Islet precursor cell (in vitro differentiated cells): ENCODE measurements at regions not wholly inside any gene's neighbourhood (a gene's known extent, or its start where the extent isn't known, plus 50 kb on each side); places are given as distances from the start of the nearest gene placed in this dataset.

Experiments
- DNase-seq: peaks from one replicate; pipeline ENCODE4 v3.0.0-alpha.2; 2018

DNA sequence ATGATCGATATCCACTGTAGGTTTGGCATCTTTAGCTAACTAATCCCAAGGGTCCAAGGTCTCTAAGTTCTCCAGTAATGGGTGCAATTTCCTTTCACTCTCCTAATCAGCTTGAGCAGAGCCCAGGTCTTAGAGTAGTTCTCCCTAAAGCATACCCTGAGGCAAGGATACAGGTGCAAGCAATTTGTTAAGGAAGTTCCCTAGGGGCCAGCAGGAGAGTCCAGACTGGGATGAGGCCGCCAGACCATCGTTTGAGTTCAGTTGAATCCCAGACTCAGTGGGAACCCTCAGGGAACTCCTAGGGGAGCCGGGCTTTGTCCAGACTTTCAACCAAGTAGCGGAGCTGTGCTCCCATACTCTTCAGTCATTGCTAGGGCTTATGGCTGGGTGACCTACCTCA is 835.4 kb upstream of the CDH2 start:
- no peak for DNase-seq

DNA sequence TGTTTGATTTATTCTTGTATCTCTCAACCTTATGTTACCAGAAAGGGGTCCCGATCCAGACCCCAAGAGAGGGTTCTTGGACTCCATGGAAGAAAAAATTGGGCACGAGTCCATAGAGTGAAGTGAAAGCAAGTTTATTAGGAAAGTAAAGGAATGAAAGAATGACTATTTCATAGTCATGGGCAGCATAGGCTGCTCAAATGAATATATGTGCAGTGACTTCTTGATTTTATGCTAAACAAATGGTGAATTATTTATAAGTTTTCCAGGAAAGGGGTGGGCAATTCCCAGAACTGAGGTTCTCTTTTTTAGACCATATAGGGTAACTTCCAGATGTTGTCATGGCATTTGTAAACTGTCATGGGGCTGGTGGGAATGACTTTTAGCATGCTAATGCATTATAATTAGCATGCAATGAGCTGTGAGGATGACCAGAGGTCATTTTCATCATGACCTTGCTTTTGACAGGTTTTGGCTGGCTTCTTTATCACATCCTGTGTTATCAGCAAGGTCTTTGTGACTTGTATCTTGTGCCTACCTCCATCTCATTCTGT is 832.4 kb upstream of the CDH2 start:
- DNase-seq: no peak

DNA sequence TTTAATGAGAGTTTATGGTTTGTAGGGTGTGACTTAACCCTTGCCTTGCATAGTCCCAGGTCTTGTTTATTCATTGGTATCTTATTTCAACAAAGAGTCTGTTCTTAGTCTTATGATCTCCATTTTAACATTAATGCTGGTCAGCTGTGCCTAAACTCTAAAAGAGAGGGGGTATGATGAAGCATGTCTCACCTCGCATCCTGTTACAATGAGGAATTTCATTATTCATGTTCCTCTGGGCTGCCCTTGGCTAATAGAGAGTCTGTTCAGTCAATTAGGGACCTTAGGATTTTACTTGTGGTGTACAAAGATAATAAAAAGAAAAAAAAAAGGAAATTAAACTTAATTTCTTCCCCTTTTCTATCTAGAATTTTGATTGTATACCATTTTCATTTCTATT is 831.9 kb upstream of the CDH2 start:
- no peak for DNase-seq

DNA sequence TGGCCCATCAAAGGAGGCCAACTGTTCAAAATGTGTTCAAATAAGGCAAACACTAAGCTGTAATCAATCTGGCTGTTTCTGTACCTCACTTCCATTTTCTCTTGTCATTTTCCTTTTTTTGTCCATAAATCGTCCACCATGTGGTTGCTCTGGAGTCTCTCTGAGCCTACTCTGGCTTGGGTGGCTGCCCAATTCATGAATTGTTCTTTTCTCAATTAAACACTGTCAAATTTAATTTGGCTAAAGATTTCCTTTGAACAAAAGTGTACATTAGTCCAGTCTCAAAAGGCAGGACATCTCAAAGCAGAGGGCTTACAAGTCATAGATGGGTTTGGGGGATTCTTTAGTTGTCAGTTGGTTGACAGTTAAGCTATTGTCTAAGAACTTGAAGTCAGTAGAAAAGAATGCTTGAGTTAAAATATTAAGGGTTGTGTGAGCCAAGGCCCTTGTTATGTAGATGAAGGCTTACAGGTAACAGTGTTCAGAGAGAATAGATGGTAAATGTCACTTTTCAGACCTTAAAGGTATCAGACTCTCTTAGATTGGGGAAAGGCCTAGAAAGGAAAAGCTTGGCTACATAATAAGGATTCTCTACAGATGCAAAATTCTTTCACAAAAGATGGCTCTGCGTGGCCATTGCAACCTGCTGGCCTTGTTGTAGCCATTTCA is 831.2 kb upstream of the CDH2 start:
- DNase-seq: no peak

DNA sequence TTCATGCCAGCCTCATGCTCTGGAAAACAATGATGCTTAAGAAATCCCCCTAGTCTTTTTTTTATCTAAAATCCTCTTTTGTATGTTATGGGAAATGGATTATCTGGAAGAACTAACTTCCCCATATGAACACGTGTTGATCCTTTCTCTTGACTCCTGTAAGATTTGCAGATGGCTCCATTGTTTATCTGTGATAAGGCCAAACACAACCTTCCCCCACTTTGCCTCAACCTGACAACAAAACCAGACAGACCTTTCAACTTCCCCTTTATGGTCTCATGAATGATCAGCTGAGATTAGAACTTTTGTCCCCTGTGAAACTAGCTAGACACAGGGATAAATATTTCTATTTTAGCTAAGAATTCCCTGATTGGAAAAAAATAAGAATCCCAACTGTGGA is 828.0 kb upstream of the CDH2 start:
- DNase-seq: no peak

DNA sequence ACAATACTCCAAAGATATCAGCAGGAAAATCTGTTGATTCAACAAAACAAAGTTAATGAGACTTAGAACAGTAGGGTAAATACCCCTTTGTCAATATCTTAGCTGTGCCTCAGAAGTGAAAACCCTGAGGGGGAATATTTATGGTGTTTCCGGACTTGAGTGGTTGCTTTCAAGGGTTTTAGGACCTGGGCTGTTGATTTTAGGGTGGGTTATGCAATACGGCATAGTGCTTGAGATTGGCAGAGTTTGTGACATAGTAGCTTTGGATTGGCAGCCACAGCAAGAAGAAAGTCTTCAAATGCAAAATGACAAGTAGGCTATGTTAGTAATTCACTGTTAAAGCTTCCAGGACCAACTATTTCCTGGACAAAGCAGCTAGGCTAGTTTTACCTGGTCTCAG is 826.3 kb upstream of the CDH2 start:
- DNase-seq: peak; percentile 61

DNA sequence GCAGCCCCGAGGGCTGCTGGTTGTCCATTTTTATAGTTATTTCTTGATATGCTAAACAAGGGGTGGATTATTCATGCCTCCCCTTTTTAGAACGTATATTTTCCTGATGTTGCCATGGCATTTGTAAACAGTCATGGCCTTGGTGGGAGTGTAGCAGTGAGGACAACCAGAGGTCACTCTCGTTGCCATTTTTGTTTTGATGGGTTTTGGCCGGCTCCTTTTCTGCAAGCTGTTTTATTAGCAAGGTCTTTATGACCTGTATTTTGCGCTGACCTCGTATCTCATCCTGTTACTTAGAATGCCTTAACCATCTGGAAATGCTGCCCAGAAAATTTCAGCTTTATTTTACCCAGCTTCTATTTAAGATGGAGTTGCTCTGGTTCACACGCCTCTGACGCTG is 825.8 kb upstream of the CDH2 start:
- no peak for DNase-seq

DNA sequence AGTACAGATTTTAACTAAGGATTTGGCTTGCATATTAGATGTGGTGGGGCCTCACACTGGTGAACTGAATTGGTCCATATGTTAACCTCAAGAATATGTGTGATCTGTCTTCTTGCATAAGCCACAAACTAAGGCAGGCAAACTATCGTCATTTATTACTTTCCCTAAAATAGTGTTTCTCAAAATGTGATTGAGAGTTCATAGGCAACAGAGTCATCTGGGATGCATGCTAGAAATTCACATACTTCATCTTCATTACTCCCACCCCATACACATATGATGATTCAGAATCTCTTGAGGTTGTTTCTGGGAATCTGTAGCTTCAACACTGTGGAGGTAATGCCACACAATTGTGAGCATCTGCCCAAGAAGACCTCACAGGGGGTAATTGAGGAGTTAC is 822.8 kb upstream of the CDH2 start:
- DNase-seq: no peak

DNA sequence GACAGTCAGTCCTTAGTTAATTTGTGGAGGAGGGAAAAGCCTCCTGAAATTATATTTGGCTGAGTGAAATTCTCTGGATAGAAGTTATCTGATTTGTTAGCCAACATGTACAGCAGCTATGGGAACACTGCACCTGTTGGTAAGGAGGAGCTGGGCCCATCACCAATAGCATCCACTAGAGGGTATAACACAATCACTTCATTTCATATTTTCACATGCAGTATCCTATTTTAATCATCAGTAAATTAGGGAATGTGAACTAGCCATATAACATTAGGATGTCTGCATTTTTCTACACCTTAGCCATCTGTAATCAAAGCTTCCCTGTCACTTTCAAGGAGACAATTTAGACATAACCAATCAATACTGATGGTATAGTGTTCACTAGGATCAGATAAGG is 818.4 kb upstream of the CDH2 start:
- no peak for DNase-seq

DNA sequence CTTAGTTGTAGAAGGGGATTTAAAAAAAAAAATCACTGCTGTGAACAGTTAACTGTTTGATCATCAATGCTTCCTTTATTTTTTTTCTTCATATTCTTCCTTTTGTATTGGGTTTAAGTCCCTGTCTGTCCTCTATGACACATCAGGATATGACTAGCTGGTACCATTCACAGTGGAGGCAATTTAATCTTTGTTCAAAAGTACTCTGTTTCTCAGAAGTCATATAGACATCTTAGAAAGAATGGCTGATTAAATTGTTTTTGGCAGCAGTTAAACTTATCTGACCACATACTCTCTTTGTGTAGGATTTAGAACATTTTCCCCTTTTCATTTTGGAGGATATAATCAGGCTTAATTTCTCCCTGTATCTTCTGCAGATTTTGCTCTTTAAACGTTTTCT is 807.8 kb upstream of the CDH2 start:
- DNase-seq: no peak

DNA sequence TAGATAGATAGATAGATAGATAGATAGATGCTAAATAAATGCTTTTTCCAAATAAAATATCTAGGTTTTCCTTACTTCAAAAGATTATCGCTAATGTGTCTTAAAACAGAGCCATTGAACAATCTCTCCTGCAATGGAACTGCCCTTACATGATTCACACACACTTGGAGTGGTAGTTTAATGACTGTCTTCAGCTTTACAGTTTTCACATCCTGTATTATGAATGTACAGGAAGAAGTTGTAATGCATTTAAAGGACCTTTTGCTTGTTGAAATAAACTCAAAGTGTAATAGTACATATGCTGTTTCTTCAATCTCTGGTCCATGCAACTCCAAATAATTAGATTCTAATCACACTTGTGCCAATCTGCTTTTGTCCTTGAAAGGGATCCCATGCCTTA is 797.6 kb upstream of the CDH2 start:
- no peak for DNase-seq

DNA sequence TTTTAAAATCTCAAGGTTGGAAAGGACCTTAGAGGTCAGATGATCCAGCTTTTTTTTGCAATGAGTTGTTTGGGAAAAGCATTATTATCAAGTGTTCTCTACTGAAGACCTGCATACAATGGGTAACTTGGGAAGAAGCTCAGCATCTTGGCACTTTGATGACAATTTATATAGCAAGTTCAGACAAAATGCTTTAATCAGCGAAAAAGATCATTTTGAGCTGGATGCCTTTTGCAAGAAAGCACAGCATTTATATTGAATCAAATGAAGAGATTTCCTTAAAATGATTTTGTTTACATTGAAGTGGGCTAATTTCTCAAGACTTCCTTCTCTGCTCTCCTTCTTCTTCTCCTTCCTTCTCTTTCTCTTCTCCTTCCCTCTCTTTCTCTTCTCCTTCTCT is 796.4 kb upstream of the CDH2 start:
- DNase-seq: no peak

DNA sequence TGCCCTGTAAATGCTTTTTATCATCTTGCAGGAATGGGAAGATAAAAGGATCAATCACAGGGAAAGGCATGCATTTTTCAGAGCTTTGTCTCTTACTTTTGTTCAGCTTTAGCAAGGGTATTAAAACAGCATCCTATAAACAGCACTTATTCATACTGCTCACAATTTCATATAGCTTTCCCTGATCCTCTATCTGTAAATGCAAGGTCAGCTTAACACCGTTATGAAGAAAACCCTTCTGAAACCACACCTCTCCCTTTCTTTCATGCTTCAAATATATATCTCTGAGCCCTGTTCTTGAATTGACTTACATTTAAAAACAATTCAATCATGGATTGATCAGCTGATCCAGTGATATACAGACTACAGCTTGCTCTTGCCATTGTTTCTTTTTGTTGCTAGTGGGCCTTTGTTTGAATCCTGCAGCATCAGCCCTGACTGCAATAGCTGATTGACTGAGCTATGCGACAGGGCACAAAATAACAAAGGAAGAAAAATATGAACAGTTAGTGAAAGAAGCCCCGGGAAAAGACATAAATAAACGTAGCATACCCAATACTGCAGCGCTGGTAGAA is 795.5 kb upstream of the CDH2 start:
- DNase-seq: no peak

DNA sequence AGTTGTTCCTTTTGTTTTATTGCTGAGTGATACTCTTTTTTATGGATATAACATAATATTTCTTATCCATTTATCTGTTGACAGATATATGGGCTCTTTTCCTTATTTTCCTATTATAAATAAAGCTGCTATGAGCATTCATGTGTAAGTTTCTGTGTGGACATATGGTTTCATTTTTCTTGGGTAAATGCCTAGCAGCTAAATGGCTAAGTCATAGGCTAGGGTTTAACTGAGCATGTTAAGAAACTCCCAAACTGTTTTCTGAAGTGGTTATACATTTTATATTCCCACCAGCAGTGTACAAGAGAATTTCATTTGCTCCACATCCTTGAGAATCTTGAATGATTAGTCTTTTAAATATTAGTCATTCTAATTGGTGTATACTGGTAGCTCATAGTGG is 786.6 kb upstream of the CDH2 start:
- DNase-seq: no peak

DNA sequence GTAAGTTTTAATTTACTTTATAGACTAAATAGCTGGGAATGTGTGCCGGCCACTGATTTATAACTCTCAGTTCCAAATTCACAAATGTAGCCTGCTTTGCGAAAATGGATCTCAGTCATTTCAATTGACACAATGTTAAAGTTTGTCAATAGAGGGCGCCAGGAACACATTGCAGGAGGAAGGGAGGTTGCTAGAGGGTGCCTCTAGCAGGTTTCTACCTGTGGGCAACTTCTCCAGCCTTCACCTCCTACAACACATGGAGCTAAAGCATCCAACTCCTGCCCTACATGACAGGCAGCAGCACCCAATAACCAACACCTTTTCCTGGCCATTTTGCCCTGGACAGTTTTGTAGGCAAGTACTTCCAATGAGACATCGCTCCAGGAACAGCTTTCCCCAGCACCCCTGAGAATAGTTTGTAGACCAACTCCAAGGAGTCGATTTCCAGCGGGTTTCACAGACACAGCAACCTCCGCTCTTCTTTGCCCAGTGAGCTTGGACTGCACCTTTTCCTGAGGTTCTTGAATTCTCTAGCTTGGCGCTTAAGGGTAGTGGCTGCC is 784.8 kb upstream of the CDH2 start:
- DNase-seq: peak; percentile 63

DNA sequence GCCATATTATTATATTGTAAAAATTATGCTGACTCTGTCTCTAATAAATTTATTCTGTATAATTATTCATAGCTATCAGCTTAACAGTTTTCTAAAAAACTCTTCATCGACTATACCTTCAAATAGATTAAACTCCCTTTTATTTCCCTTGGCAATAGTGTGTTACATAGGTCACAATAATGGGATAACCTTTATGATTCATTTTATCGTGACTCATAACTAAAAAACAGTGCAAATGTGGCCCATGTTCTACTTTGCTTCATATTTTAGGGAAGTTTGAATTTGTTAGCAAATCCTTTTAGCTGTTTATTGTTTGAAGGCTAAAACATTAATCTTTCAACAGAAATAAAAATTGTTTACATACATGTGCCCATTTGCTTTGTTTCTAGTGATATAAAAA is 783.2 kb upstream of the CDH2 start:
- no peak for DNase-seq

DNA sequence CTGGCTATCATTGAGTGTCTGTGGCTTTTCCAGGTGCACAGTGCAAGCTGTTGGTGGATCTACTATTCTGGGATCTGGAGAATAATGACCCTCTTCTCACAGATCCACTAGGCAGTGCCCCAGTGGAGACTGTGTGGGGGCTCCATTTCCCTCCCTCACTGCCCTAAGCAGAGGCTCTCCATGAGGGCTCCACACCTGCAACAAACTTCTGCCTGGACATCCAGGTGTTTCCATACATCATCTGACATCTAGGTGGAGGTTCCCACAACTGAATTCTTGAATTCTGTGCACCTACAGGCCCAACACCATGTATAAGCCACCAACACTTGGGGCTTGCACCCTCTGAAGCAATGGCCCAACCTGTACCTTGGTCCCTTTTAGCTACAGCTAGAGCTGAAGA is 775.4 kb upstream of the CDH2 start:
- DNase-seq: no peak

DNA sequence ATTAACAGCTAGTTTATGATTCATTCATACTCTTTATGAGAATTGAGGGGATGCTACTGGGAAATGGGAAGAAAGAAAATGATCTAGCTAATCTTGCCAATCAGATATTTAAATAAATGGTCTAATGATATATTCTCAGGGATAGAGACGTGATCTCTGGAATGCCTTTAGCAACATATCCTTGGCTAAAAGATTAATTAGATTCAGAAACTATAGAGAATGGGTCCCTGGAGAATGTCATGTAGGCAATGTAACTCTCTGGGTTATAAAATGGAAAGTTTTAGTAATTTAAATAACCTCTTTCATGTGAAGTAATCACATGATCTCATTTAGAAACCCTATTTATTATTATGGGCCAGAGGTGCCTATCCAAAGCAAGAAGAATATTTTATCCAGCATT is 771.0 kb upstream of the CDH2 start:
- DNase-seq: no peak

DNA sequence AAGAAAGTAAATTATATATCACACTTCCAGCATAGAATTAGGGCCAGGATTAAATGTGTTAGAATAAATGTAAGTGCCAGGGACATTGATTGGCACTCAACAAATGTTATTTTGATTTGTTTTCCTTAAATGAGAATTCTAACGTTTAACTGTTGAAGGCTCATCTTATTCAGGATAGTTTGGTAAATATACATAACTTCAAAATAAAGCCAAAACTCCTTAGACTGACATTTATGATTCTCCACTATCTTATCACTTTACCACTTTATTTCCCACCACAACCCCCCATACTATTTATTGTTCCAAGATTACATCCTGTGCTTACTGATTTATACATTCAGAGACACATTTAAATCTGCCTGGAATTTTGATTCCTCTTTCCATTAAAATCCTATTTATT is 769.5 kb upstream of the CDH2 start:
- DNase-seq: no peak

DNA sequence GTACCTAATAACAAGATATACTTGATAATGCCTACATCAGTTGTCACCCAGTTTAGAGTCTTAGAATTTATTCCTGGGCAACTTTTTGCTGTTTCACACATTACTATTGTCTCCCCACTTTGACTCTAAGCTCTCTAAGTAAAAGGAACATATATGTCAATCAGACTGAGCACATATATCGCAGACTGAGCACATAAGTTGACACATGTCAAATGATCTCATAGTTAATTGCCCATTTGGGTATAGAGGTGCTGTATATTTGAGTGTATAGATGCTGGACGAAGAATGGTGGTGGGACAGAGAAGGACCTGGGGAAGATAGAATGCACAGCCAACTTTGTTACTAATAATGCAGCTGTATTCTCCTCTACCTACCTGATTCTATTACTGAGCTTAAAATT is 746.0 kb upstream of the CDH2 start:
- no peak for DNase-seq

DNA sequence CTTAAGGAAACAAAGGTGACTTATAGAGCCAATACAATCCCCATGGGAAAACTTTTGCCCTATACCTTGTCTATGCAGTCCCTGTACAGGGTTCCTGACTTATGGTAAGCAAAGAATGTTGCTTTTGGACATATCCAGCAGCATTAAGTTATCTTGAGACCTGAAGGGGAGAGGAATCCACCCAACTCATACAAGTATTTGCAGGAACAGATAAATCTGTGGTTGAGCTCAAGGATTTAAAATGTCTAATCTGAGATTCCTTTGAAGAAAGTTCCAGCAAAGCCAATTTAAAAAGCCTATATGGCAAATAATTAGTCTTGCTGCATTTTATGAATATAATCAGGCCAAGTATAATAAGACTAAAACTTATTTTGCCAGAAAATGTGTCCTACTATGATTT is 739.5 kb upstream of the CDH2 start:
- no peak for DNase-seq

DNA sequence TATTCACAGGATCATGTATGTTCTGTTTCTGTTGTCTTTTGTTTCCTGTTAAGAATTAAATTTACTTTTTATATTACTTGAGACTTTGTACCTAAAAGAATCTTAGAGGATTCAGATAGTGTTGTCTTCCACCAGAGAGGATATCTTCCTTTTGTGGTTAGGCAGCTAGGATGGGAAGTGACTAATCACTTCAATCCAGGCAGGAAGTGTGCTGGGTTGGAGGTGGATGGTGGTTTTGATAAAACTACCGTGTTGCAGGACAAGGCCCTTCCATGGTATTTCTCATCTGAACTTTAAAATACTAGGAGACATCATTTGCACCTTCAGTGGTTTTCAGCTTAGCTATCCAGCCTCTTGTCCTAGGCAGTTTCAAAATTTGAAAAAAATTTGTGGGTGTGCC is 728.6 kb upstream of the CDH2 start:
- DNase-seq: no peak

DNA sequence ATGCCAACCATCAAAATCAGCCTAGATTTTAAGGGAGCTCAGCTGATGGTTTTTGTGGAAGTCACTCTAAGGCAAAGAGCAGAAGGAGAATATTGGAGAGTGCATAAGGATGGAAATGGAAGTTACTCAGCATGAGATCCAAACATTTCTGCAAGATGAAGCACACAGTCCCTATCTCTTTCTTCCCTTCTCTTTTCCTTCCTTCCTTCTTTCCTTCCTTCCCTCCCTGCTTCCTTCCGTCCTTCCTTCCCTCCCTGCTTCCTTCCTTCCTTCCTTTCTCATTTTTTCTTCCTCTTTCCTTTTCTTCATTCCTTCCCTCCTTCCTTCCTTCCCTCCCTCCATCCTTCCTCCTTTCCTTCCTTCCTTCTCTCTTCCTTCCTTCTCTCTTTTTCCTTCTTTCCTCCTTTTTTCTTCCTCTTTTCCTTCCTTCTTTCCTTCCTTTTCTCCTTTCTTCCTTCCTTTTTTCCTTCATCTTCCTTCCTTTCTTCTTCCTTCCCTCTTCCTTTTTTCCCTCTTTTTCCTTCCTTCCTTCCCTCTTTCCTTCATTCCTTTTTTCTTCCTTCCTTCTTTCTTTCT is 727.9 kb upstream of the CDH2 start:
- no peak for DNase-seq

DNA sequence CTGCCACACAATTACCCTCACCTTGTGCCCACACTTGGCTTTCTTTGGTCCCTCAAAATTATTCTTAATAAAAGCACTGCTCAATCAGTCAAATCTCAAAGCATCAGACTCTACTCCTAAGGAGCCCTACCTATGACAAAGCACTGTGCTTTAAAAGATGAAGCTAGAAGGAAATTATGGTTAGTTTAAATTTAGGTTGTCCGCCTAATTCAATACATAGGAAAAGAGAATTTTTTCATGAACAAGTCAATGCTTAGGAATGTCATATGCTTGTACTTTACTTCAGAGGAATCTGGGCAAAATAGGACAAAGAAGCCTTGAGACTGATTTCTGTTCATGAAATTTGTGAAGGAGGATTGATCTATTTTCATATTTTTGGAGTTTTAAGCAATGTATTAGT is 726.4 kb upstream of the CDH2 start:
- DNase-seq: no peak

DNA sequence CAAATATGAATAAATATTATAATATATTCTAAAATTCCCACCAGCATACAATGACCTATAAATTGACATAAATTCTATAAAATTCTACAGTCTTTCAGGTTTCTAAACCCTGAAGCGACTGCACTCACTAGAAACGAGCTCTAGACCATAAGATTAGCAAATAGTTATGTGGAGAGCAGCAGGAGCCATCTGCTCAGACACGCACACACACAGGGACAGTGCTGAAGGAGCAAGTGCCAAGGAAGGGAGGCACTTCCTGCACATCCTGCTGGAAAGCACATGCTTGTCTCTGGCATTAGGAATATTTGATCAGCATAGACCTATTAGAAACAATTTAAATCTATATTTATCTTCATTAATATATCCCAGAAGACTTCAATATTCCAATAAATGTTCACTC is 713.9 kb upstream of the CDH2 start:
- DNase-seq: no peak
